HG03469 (cell line): ENCODE measurements at regions not wholly inside any gene's neighbourhood (a gene's known extent, or its start where the extent isn't known, plus 50 kb on each side); places are given as distances from the start of the nearest gene placed in this dataset.

Source experiments
- ATAC-seq: cut with Tn5 transposase; IDR thresholded peaks from one replicate; pipeline ENCODE4 v1.9.1; 2021; ENCODE audit warnings: mild to moderate bottlenecking, moderate library complexity, moderate number of reproducible peaks; ENCODE audit not compliant: unreplicated experiment

GRCh38 chr20:40978761-40979160 is 49.9 kb upstream of the TOP1 start:
- ATAC-seq = no peak
